Activated naive CD4-positive, alpha-beta T cell treated with anti-CD3 and anti-CD28 coated beads, Interleukin-2, amount 10 ng/mL, durations not matched to agents 7 days and 5 days (primary cell): ENCODE measurements at regions not wholly inside any gene's neighbourhood (a gene's known extent, or its start where the extent isn't known, plus 50 kb on each side); places are given as distances from the start of the nearest gene placed in this dataset.

Experiments used
- CTCF ChIA-PET: fragments of 350-600 bp; sonication (Branson Sonifier 250); formaldehyde crosslinking; loops from one replicate; lab custom pipeline; 2021; ENCODE audit warnings: antibody characterized with exemption; lab: Charles Lee
- DNase-seq: peaks from one replicate; pipeline ENCODE4 v3.0.0-alpha.2; 2020
- H3K27ac Mint-ChIP-seq: one replicate; pipeline ENCODE4 v1.8.0; 2021; ENCODE audit warnings: mild to moderate bottlenecking, moderate library complexity, mixed read lengths
- H3K27me3 Mint-ChIP-seq: one replicate; pipeline ENCODE4 v1.8.0; 2021; ENCODE audit warnings: mild to moderate bottlenecking, mixed read lengths
- H3K36me3 Mint-ChIP-seq: one replicate; pipeline ENCODE4 v1.8.0; 2021; ENCODE audit warnings: mixed read lengths
- H3K4me1 Mint-ChIP-seq: one replicate; pipeline ENCODE4 v1.8.0; 2021; ENCODE audit warnings: mixed read lengths
- H3K4me3 Mint-ChIP-seq: one replicate; pipeline ENCODE4 v1.8.0; 2021; ENCODE audit warnings: mild to moderate bottlenecking, moderate library complexity, mixed read lengths
- H3K9me3 Mint-ChIP-seq: one replicate; pipeline ENCODE4 v1.8.0; 2021; ENCODE audit warnings: mixed read lengths

DNA sequence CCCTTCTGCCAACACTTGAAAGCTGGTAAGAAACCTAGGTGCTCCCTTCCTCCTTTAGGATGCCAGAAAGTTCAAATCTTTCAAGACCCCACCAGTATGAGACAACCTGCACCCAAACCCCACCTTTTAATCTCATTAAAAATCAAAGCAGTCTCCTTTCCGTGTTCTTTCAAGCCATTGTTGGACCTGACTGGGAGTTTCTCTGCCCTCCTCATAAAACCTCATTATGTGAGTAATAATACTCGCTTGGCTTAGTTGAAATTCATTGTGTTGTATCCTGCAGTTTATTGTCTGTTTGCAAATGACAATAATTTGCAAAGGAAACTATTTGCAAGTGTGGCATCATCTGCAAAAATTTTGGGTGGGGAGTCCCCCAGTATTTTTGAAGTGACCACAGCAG, 133.2 kb upstream of the VEGFC start:
- Mint-ChIP-seq H3K9me3 (no peaks in the 10 kb centered on the region), H3K4me1 (no peaks in the 10 kb centered on the region), H3K36me3 (no peaks in the 10 kb centered on the region), H3K27me3 (no peaks in the 10 kb centered on the region), H3K27ac (no peak overlapping the region), H3K4me3 (no peak overlapping the region)
- CTCF ChIA-PET, result no interaction called here
- no peak for DNase-seq

DNA sequence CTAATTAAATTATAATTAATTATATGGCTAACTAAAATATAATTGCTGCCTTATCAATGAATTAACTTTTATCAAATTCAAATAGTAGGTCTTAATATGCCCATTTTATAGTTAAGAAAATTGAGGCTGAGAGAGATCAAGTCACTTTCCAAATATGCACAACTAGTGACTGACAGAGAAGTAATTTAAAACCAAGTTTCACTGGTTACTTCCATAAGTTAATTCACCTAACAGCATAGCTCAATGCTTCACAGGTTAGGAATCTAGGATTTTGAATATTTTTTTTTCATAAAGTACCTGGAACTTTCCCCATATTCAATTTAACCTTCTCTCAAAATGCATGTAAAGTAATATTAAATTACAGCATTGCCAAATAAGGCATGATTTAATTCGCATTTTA, 134.4 kb upstream of the VEGFC start:
- no peaks in the 10 kb centered on the region for H3K36me3 Mint-ChIP-seq
- no peak overlapping the region for H3K27ac Mint-ChIP-seq
- CTCF ChIA-PET, result no interaction called here
- H3K4me3 Mint-ChIP-seq, result no peak overlapping the region
- no peaks in the 10 kb centered on the region for H3K27me3 Mint-ChIP-seq
- H3K9me3 Mint-ChIP-seq, result no peaks in the 10 kb centered on the region
- no peak for DNase-seq
- H3K4me1 Mint-ChIP-seq, result no peaks in the 10 kb centered on the region

DNA sequence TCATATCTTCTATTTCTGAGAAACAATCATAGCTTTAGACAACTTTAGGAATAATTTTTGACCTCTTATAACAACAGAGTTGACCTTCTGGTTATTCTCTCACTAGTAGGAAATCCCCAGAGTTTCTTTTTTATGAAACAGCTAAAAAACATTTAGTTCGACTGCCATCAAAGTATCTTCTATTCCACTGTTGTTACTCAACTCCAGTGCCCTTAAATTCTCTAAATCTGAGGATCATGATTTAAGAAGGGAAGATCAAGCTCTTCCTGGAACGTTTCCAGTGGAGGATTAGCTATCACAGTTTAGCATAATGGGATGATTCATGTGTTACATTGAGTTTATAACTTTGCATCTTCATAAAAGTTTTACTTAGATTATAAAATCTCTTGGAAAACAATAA, 134.9 kb upstream of the VEGFC start:
- Mint-ChIP-seq H3K36me3 (no peaks in the 10 kb centered on the region), H3K4me1 (no peaks in the 10 kb centered on the region), H3K9me3 (no peaks in the 10 kb centered on the region), H3K27me3 (no peaks in the 10 kb centered on the region), H3K4me3 (no peak overlapping the region), H3K27ac (no peak overlapping the region)
- CTCF ChIA-PET, result no interaction called here
- DNase-seq, result no peak

DNA sequence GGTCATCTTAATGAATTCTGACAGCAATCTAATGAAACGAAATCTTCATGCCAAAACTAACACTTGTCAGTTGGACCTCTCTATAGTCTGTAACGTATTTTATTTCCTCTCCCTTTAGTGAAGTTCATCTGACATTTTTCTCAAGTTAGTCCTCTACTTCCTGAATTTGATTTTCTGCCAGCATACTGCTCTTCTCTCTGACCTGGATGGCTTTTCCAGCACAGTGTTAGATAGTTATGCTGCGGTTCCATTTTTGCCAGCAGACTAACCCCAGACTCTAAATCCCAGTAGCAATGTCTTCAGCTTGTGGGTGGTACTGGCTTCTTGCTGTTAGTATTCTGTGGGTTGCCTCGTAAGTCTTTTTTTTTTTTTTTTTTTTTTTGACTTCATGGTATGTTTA, 146.7 kb upstream of the VEGFC start:
- no peak for DNase-seq
- no peak overlapping the region for H3K4me3 Mint-ChIP-seq
- H3K27ac Mint-ChIP-seq, result no peak overlapping the region
- H3K4me1 Mint-ChIP-seq, result no peaks in the 10 kb centered on the region
- no peaks in the 10 kb centered on the region for H3K9me3 Mint-ChIP-seq
- no peaks in the 10 kb centered on the region for H3K27me3 Mint-ChIP-seq
- CTCF ChIA-PET, result no interaction called here
- no peaks in the 10 kb centered on the region for H3K36me3 Mint-ChIP-seq

DNA sequence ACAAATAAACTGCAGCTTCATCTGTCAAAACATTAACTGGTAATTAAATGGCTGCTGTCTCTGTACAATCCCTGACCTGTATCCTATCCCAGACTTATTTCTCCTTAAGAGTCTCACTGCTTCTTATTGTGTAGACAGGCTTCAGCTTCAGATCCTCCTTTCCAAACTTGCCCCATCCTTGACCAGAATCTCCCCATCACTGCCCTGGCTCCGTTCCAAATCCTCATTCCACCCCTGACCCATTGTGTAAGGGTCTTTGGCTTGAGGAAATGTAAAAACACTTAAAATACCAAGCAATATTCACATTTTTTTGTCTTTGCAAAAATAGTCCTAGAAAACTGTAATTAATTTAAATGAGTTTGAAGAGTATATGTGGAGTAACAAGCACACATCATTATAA, 152.6 kb upstream of the VEGFC start:
- DNase-seq, result no peak
- H3K27me3 Mint-ChIP-seq, result no peaks in the 10 kb centered on the region
- H3K36me3 Mint-ChIP-seq, result no peaks in the 10 kb centered on the region
- CTCF ChIA-PET, result no interaction called here
- H3K4me3 Mint-ChIP-seq, result no peak overlapping the region
- H3K4me1 Mint-ChIP-seq, result no peaks in the 10 kb centered on the region
- no peaks in the 10 kb centered on the region for H3K9me3 Mint-ChIP-seq
- H3K27ac Mint-ChIP-seq, result no peak overlapping the region

DNA sequence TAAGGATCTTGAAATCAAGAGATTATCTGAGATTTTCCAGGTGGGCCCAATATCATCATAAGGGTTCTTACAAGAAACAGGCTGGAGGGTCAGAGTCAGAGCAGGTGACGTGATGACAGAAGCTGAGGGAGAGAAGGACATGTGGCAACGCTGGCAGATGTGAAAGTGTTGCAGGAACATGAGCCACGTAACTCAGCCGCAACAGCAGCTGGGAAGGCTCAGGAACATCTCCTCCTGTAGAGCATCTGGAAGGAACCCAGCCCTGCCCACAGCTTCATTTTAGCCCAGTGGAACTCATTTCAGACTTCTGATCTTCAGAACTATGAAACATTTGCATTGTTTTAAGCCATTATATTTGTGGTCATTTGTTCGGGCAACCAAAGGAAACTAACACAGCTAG, 156.3 kb upstream of the VEGFC start:
- CTCF ChIA-PET, result no interaction called here
- no peaks in the 10 kb centered on the region for H3K36me3 Mint-ChIP-seq
- H3K4me1 Mint-ChIP-seq, result no peaks in the 10 kb centered on the region
- no peak overlapping the region for H3K4me3 Mint-ChIP-seq
- H3K27ac Mint-ChIP-seq, result no peak overlapping the region
- no peak for DNase-seq
- no peaks in the 10 kb centered on the region for H3K9me3 Mint-ChIP-seq
- no peaks in the 10 kb centered on the region for H3K27me3 Mint-ChIP-seq

DNA sequence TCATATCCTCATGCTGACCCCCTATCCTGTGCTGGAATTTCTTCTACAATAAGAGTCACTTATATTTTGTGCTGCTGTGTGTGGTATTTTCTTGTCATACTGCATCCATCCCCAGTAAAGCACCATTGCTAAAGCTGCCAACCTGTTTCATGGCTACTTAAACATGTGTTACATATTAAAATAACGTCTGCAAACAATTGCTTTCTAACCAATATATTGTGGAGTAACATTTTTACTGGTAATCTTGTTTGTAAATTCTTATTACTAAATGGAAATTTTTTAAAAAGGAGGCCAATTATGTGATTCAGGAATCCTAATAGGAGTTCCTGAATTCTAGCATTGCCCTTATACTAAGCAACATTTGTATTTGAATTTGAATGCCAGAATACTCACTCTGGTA, 160.3 kb upstream of the VEGFC start:
- peaks cover 7% of the 10 kb centered on the region for H3K9me3 Mint-ChIP-seq
- H3K27ac Mint-ChIP-seq, result no peak overlapping the region
- no peak overlapping the region for H3K4me3 Mint-ChIP-seq
- DNase-seq, result no peak
- H3K36me3 Mint-ChIP-seq, result no peaks in the 10 kb centered on the region
- no peaks in the 10 kb centered on the region for H3K27me3 Mint-ChIP-seq
- CTCF ChIA-PET, result no interaction called here
- H3K4me1 Mint-ChIP-seq, result no peaks in the 10 kb centered on the region

DNA sequence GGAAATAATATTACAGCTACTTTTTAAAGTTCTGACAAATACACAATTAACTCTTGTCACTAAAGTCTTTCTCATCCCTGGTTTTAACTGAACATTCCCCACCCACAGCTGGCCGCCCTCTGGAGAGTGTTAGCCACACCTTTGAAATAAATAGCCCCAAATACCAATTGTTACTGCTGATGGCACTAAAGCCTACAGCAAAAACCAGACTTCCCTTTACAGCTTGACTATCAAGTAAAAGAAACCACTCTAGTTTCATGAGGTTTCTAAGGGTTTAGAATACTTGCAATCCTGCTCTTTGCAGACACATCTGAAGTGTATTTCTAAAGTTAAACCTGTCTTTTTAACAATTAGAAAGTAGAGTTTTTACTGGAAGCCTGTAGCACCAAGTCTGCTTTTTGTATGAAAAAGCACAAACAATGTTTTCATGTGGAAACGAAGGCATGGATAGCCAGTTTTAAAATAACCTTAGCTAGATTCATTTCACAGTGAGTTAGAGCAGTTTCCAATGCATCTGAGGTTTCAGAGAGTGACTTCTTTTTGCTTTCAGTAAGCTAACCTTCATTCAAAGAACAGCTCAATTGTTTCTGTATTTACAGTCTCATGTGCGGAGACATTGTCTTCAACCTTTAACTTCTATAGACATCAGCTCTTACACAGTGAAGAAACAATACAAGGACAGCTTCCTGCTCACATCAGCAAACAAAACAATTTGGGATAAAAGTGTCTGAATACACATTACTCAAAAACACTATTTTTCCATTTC, 164.8 kb upstream of the VEGFC start:
- no peaks in the 10 kb centered on the region for H3K36me3 Mint-ChIP-seq
- H3K9me3 Mint-ChIP-seq, result peaks cover 7% of the 10 kb centered on the region
- H3K27ac Mint-ChIP-seq, result no peak overlapping the region
- no peak for DNase-seq
- H3K4me1 Mint-ChIP-seq, result no peaks in the 10 kb centered on the region
- H3K4me3 Mint-ChIP-seq, result no peak overlapping the region
- H3K27me3 Mint-ChIP-seq, result no peaks in the 10 kb centered on the region
- CTCF ChIA-PET, result no interaction called here

DNA sequence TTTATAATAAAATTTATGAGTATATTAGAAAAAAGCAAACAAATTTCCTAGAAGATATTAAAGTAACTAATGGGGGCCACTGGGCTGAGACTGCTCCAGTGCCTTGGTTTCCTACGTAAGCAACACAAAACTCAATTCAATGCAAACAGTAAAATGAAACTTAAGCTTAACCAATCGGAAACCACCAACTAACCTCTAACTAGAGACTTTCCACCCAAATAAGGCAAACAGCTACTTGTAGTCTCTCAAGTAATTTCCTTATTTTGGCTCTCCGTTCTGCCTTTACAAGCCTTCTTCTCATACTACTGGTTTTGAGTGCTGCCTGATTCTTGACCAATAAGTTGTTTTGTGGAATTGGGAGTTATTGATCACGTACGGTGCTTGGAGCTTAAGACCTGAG, 167.3 kb upstream of the VEGFC start:
- H3K9me3 Mint-ChIP-seq, result peaks cover 5% of the 10 kb centered on the region
- no peaks in the 10 kb centered on the region for H3K27me3 Mint-ChIP-seq
- CTCF ChIA-PET, result no interaction called here
- H3K36me3 Mint-ChIP-seq, result no peaks in the 10 kb centered on the region
- H3K4me1 Mint-ChIP-seq, result no peaks in the 10 kb centered on the region
- no peak overlapping the region for H3K27ac Mint-ChIP-seq
- H3K4me3 Mint-ChIP-seq, result no peak overlapping the region
- DNase-seq, result no peak

DNA sequence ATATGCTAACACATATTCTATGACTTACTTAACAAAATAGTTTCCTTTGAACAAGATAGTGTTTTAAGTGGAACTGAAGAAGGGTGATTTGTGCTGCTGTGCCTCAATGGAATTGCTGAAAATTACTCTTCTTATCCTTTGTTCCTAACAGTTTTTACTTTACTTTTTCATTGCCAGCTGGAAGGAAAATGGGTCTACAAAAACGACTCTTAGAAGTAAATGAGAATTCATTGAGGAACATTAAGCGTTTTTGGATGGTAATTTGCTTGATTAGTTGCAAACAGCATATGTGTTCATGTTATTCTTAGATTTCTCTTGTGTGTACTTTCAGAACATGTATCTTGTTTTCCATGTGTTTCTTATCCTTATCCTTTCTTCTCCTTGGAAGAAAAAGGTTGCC, 170.4 kb upstream of the VEGFC start:
- Mint-ChIP-seq H3K36me3 (no peaks in the 10 kb centered on the region), H3K27ac (no peak overlapping the region), H3K4me1 (no peaks in the 10 kb centered on the region), H3K4me3 (no peak overlapping the region), H3K9me3 (no peaks in the 10 kb centered on the region), H3K27me3 (no peaks in the 10 kb centered on the region)
- CTCF ChIA-PET, result no interaction called here
- DNase-seq, result no peak

DNA sequence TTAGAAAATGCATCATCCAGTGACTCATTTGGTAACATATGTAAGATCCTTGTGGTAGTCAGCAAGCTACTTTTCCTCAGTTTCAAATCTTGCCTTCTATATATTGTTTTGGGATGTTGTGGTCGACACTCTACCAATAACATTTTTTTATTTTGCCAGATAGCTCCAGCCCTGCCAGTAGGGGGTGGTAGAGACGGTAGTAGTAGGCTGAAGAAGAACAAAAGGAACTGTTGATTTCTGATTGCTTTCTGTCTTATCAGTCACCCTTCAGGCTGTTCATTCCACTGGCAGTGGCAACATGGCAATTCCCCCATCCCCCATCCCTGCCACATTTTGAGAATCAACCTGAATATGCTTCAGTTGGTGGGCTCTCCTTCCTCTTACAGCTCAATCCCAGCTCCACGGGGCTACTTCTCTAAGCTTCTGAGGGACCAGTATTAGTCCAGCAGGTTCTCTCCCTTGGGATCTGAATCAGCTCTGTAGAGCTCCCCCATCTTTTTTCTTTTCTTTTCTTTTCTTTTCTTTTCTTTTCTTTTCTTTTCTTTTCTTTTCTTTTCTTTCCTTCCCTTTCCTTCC, 171.5 kb upstream of the VEGFC start:
- no peaks in the 10 kb centered on the region for H3K9me3 Mint-ChIP-seq
- no peak for DNase-seq
- no peaks in the 10 kb centered on the region for H3K4me1 Mint-ChIP-seq
- no peaks in the 10 kb centered on the region for H3K36me3 Mint-ChIP-seq
- CTCF ChIA-PET, result interaction anchor here (0.6 to 1.0 kb wide), 3 partner anchors 84 to 674 kb away, joined by 3 to 4 read pairs (median 3); partner anchors contain the start of gene VEGFC
- H3K27me3 Mint-ChIP-seq, result no peaks in the 10 kb centered on the region
- H3K27ac Mint-ChIP-seq, result no peak overlapping the region
- H3K4me3 Mint-ChIP-seq, result no peak overlapping the region

DNA sequence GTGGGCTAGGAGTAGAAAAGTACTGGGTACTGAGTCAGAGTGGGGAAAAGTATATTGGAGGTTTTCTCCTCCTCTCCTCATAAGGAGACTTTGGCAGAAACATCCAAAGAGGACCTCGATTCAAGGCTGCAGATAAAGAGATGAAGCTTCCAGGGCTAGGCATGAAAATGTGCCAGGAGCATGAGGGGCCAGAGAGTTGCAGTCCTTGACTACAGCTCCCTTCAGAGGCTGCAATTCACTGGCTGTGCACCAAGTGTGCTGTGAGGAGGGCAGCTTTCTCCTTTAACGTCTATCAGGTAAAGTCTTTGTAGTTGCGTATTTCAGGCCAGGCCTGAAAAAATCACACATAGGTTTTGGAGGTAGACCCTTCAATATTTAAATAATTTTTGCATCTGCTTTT, 174.9 kb upstream of the VEGFC start:
- H3K9me3 Mint-ChIP-seq, result no peaks in the 10 kb centered on the region
- CTCF ChIA-PET, result interaction anchor here (0.6 kb wide), 1 partner anchor 297 kb away, joined by 3 read pairs; no protein-coding TSS in a partner anchor
- DNase-seq, result no peak
- H3K4me3 Mint-ChIP-seq, result no peak overlapping the region
- H3K27ac Mint-ChIP-seq, result no peak overlapping the region
- no peaks in the 10 kb centered on the region for H3K27me3 Mint-ChIP-seq
- H3K4me1 Mint-ChIP-seq, result no peaks in the 10 kb centered on the region
- H3K36me3 Mint-ChIP-seq, result no peaks in the 10 kb centered on the region

DNA sequence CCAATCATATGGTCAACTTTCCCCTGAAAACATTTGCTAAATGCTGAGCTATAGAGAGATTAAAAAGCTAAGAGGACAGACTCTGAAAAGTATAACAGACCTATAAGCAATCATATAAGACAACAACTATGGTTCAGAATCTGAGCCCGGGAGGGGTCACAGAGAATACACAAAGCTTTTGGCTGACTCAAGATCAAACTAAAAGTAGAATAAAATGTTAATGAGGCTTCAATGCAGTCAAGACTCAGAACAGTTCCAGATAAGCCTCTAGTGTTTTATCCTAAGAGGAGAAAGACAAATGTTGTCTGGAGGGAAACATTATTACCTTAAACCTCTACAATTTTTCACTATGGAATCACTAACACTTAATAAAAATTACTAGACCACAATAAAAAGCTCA, 175.4 kb upstream of the VEGFC start:
- no peaks in the 10 kb centered on the region for H3K27me3 Mint-ChIP-seq
- H3K36me3 Mint-ChIP-seq, result no peaks in the 10 kb centered on the region
- CTCF ChIA-PET, result no interaction called here
- no peaks in the 10 kb centered on the region for H3K4me1 Mint-ChIP-seq
- no peak overlapping the region for H3K27ac Mint-ChIP-seq
- no peak for DNase-seq
- no peaks in the 10 kb centered on the region for H3K9me3 Mint-ChIP-seq
- H3K4me3 Mint-ChIP-seq, result no peak overlapping the region

DNA sequence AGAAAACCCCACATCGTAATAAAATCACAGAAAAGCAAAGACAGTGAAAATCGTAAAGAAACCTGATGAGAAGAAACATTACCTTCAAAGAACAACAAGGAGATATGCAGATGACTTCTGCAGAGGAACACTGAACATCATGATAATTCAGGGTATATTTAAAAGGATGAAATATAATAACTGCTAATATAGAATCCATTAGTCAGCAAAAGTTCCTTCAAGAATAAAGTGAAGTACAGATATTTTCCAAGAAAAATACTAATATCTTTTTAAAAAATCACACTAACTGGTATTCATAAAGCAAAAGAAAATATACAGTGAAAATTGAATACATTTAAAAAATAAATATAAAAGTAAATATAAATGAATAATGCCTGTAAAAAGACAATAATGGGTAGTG, 176.3 kb upstream of the VEGFC start:
- no peak for DNase-seq
- H3K4me3 Mint-ChIP-seq, result no peak overlapping the region
- CTCF ChIA-PET, result no interaction called here
- H3K4me1 Mint-ChIP-seq, result no peaks in the 10 kb centered on the region
- H3K27me3 Mint-ChIP-seq, result no peaks in the 10 kb centered on the region
- H3K36me3 Mint-ChIP-seq, result no peaks in the 10 kb centered on the region
- H3K27ac Mint-ChIP-seq, result no peak overlapping the region
- H3K9me3 Mint-ChIP-seq, result no peaks in the 10 kb centered on the region

DNA sequence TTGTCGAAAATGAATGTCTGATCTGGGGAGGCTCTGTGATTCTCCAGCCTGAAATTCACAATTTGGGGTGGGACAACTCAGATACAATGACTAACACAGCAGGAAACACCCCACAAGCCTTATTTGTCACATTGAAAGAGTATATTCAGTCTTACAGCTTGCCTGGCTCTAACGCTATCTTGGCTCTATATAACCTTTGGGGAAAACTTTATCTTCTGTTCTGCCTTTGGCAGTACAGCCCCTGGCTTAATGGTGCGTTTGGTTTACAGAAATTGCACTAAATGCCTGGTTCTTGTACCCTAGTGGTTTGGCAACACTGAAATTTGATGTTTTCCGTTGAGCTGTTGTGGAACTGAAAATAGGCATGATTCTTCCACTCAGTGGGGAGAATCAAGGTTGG, 178.1 kb upstream of the VEGFC start:
- no peak for DNase-seq
- Mint-ChIP-seq H3K4me1 (no peaks in the 10 kb centered on the region), H3K36me3 (no peaks in the 10 kb centered on the region), H3K9me3 (no peaks in the 10 kb centered on the region), H3K27ac (no peak overlapping the region), H3K4me3 (no peak overlapping the region), H3K27me3 (no peaks in the 10 kb centered on the region)
- CTCF ChIA-PET, result no interaction called here
